HG03342 (cell line): ENCODE measurements at regions not wholly inside any gene's neighbourhood (a gene's known extent, or its start where the extent isn't known, plus 50 kb on each side); places are given as distances from the start of the nearest gene placed in this dataset.
"Not testable (repeated sequence)": the region's sequence is repeated elsewhere in the genome, so short reads cannot be mapped to it uniquely, and the experiment has no call there.

Experiments used
- ATAC-seq: cut with Tn5 transposase; IDR thresholded peaks from one replicate; pipeline ENCODE4 v1.9.1; 2021; ENCODE audit warnings: mild to moderate bottlenecking, moderate library complexity; ENCODE audit not compliant: unreplicated experiment

DNA sequence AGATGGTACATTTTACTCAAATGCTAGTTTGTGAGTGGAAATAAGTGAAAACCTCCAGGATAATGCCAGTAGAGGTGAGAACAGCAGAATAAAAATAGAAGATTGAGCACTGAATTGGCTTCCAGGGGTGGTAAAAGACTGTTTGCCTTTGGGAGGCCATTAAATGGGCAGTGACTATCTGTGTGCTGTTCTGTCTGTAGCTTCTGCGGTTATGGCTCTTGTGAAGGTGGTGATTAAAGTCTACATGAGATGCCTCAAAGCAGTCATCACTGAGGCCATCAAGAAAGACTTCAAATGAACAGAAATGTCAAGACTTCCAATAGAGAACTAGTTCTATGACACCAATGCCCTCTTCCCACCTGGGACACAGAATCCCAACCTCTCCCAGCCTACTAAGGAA, 108.8 kb downstream of the EFHB start:
- ATAC-seq, result no peak

- ATAC-seq, result no peak
Measured at GRCh38 chr3:19822805-19823204, 111.2 kb downstream of the EFHB start.

GRCh38 chr3:19816631-19817030, 117.4 kb downstream of the EFHB start:
- no peak for ATAC-seq

GRCh38 chr3:19815805-19816204, 118.2 kb downstream of the EFHB start:
- no peak for ATAC-seq

DNA sequence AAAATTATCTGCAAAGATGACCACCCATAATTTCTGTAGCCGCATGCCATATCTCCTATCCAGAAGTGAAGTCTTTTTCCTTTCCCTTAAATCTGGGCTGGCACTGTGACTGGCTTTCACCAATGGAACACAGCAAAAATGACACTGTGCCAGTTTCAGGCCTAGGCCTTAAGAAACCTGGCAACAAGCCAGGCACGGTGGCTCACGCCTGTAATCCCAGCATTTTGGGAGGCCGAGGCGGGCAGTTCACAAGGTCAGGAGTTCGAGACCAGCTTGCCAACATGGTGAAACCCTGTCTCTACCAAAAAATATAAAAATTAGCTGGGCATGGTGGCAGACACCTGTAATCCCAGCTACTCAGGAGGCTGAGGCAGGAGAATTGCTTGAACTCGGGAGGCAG, 120.3 kb downstream of the EFHB start:
- not testable (repeated sequence) for ATAC-seq

DNA sequence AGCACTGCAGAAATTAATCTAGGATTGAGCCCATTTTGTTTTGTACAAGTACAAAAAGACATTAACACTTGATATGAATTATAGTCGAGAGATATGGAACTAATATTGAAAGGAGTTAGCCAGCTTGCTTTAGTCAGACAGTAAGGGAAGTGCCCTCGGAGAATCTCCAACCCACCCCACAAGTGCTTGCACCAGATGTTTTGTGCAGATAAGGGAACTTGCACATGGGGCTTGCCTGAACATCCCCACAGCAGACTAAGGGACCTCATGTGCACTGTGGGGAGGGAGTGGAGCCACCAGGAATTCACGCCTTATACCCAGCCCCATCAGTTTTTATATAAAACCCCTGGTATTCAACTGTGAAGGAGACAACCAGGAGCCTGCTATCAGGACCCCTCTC, 122.3 kb downstream of the EFHB start:
- ATAC-seq, result no peak

DNA sequence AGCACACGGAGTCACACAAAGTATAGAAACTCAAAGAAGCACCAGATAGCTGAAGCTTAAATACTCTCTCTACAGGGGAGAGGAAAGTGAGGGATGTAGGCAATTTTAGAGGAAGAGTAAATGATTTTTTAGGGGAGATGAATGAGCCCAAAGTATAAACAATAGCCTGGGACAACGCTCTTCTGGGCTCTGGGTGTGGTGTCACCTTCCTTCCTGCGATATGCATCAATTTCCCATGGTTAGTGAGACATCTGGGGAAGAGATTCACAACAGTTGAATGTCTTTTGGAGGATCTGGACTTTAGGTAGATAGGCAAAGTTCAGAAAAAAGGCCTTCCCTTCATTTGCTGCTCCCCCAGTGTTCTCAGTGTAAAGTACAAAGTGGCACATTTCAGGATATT, 125.2 kb downstream of the EFHB start:
- no peak for ATAC-seq

- ATAC-seq, result no peak
Measured at GRCh38 chr3:19799887-19800286, 134.1 kb downstream of the EFHB start.

DNA sequence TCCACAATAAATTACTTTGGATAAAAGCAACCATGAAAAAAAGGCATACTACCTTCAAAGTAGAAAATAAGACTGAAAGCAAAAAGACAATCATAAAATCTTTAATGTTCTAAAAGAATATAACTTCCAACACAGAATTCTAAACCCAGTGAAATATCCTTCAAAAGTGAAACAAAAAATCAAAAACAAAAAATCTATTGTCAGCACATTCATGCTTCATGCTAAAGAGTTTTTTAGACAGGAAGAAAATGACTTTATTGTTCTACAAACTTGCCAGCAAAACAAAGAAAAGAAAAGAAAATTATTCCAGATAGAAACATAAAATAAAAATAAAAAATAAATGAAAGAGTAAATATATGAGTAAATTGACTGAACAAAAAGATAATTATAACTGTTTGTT, 134.9 kb downstream of the EFHB start:
- no peak for ATAC-seq

DNA sequence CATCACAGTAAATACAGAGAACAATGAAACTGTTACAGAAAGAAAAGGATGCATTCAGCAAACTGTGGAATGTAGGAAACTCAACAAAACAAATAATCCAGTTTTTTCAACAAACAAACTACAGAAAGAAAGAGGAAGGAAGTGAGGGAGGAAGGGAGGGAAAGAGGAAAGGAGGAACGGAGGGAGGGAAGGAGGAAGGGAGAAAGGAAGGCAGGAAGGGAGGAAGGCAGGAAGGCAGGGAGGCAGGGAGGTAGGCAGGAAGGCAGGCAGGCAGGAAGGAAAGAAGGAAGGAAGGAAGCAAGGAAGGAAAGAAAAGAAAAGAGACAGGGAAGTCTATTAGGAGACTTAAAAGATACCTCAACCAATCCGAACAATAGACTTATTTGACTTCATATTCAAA, 135.7 kb downstream of the EFHB start:
- ATAC-seq, result no peak

DNA sequence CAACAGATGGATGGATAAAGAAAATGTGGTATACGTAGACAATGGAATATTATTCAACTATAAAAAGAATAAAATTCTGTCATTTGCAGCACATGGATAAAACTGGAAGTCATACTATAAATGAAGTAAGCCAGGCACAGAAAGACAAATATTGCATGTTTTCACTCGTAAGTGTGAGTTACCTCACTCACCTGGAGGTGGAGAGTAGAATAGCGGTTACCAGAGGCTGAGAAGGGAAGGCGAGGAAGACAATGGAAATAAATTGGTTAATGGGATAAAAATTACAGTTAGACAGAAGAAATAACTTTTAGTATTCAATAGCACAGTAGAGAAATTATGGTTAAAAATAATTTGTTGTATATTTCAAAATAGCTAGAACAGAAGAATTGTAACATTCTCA, 141.6 kb downstream of the EFHB start:
- ATAC-seq, result no peak

- ATAC-seq, result no peak
Measured at GRCh38 chr3:19775765-19776164, 158.3 kb downstream of the EFHB start.

DNA sequence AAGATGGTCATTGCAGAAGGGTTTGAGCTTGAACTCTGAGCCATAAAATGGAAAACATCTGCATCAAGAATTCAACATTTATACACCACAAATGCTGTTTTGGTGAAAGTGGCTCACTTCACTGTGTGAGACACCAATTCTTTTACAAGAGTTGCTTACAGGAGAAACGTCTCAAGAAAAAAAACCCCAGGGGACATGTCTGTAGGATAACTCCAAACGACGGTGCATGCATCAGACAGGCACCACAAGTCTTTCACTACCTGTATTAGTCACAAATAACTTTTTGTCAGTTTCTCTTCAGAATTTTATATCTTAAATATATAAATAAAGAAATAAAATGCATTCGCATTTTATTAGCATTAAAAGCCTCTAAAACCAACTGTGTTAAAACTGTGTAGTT, 164.3 kb downstream of the EFHB start:
- peak; percentile 74 for ATAC-seq

- ATAC-seq, result no peak
Measured at GRCh38 chr3:19765954-19766353, 168.1 kb downstream of the EFHB start.

GRCh38 chr3:19757773-19758172, 176.2 kb downstream of the EFHB start:
- ATAC-seq, result no peak

DNA sequence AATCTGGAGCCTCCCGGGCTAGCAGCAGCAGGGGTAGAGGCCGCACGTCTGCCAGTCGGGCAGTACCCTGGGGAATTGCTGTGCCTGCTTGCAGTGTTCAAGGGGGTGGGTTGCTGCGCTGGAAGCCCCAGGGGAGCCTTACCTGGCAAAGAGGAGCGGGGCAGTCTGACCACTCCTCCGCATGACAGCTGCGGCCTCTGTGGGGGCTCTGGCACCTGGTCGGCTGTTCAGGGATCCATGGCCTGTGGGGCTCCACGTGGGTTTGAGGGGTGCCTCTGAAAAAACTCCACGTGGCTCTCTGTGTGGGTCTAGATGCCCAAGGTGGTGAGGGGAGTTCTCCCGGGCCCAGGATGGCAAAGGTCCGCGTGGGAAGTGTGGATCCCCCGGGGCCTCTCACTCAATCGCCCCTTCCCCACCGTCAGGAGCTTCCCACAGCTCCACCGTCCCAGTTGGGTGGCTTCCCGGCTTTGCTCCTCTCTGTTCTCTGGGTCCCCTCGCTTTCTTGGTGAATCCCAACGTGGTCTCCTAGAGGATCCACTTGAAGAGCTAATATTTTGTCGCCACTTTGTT, 184.5 kb downstream of the EFHB start:
- no peak for ATAC-seq

DNA sequence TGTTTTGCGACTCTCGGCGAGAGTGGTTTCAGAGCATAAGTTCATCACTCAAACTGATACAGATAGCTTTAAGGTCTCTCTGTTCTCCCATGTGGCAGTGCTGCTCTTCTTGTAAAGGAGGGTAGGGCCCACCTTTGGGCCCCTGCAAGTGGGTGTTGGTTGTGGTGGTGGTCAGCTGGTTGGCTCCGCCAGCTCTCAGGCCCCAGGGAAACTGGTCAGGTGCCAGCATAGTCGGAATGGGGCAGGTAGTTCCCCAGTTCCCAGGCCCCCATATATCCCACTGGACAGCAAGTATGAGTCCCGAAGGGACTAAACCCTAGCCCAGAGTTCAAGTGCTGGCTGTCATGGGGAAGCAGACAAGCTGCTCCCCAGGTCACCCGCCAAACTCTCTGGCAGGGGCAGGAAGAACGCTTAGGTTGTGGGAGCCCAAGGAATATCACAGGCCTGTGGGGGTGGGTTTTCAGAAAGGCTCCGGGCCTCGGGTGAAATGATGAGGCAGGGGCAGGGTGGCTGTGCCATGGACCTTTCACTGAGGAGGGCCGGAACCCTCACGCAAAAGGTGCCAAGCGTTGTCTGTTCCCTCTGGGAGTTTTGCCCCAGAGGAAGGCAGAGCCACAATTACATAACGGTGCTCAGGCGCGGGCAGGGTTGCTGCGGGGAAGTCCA, 185.1 kb downstream of the EFHB start:
- ATAC-seq, result no peak

- no peak for ATAC-seq
Measured at GRCh38 chr3:19744047-19744446, 190.0 kb downstream of the EFHB start.

DNA sequence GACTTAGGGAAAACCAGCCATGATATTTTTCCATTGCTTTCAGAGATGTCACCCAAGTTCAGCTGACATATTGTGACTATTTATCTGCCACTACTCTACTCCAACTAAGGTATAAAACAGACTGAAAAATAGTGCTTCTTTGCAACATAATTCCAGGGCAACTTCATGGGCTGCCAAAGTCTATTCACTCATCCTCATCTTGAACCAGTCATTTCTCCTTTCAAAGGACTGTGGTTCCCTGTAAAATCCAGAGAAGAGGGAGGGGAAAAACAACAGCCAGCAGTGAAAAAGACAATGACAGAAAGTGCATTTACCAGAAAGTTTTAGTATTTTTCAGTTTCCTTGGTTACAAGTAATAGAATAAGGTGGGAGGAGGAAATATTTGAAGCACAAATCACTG, 191.1 kb downstream of the EFHB start:
- ATAC-seq, result no peak

- no peak for ATAC-seq
Measured at GRCh38 chr3:19739504-19739903, 194.5 kb downstream of the EFHB start.

- ATAC-seq, result no peak
Measured at GRCh38 chr3:19738846-19739245, 195.2 kb downstream of the EFHB start.

DNA sequence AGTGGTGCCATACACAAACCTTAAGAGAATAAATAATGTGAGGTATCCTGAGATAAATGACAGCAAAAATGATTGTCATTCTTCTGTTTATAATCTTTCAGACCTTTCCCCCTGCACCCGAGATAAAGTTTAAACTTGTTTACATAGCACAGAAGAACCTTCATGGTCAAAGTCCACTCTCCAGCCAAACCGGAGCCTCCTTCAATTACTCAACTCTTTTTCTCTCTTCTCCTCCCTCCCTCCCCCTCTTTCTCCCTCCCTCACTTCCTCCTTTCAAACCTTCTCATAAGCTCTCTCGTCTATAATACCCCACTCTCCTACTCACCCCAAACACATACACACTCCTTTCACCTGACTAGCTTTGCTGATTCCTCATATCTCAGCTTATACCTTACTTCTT, 198.9 kb downstream of the EFHB start:
- no peak for ATAC-seq

- ATAC-seq, result no peak
Measured at GRCh38 chr3:19734453-19734852, 199.6 kb downstream of the EFHB start.
